ENCODE measurements at regions not wholly inside any gene's neighbourhood (a gene's known extent, or its start where the extent isn't known, plus 50 kb on each side); places are given as distances from the start of the nearest gene placed in this dataset.

DNA sequence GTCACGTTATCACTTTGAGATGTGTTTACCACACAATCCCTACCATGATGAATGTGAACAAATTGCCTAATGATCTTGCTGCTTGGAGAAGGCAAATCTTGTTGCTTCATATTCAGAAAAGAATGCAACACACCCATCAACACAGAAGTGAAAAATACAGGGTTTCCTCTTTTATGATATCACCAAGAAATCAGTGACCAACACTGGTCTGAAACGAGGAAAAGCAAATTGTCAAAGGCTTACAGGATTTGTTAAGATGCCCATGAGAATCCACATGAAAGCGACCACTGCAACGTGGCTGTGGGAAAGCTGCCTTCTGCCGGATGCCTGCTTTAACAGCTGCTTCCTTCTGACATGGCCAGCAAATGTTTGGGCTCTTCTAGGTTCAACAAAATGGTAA lies 397.6 kb upstream of the LRATD1 start:
- peaks cover 7% of the 10 kb centered on the region; the same call in 1 of the 2 replicates for H3K9me2 ChIP-seq (ENCODE audit: insufficient read depth)
- no peak overlapping the region for H3K4me2 ChIP-seq
- H3K4me1 ChIP-seq (ENCODE audit: insufficient read depth) = peaks cover 51% of the 10 kb centered on the region
- H3K27ac Mint-ChIP-seq = no peak overlapping the region
- H3K4me3 ChIP-seq = no peak overlapping the region
- peaks cover 13% of the 10 kb centered on the region; the same call in 2 of the 3 replicates for H3K36me3 Mint-ChIP-seq (ENCODE audit: low read depth)
- DNase-seq (ENCODE audit: low spot score) = no peak
- H3F3A ChIP-seq (replicated peaks; ENCODE audit: low read depth) = no peaks in the 10 kb centered on the region
- no peak overlapping the region for H3K4me3 Mint-ChIP-seq
- H3K36me3 ChIP-seq (ENCODE audit: insufficient read depth) = no peaks in the 10 kb centered on the region
- no peaks in the 10 kb centered on the region for H4K20me1 ChIP-seq (replicated peaks; ENCODE audit: insufficient read depth)
- peaks cover 33% of the 10 kb centered on the region for H3K4me1 Mint-ChIP-seq
- H2AFZ ChIP-seq = no peak overlapping the region
- H3K79me2 ChIP-seq (replicated peaks; ENCODE audit: insufficient read depth) = no peaks in the 10 kb centered on the region
- no peaks in the 10 kb centered on the region for H3K27me3 ChIP-seq (ENCODE audit: insufficient read depth)
- TF ChIP-seq ZNF114 (CRISPR knock-in tag; IDR thresholded peaks at IDR 0.05) (no peak), STAT1 (IDR thresholded peaks at IDR 0.05; ENCODE audit: unreplicated experiment) (no peak), EZH2phosphoT487 (IDR thresholded peaks at IDR 0.05; ENCODE audit: unreplicated experiment) (no peak), NANOG (IDR thresholded peaks at IDR 0.05; ENCODE audit: borderline replicate concordance) (no peak), EZH2 (IDR thresholded peaks at IDR 0.05; ENCODE audit: low read depth, unreplicated experiment) (no peak), JUNB (IDR thresholded peaks at IDR 0.05; ENCODE audit: unreplicated experiment) (no peak)
- TF ChIP-seq, protein P1, sequence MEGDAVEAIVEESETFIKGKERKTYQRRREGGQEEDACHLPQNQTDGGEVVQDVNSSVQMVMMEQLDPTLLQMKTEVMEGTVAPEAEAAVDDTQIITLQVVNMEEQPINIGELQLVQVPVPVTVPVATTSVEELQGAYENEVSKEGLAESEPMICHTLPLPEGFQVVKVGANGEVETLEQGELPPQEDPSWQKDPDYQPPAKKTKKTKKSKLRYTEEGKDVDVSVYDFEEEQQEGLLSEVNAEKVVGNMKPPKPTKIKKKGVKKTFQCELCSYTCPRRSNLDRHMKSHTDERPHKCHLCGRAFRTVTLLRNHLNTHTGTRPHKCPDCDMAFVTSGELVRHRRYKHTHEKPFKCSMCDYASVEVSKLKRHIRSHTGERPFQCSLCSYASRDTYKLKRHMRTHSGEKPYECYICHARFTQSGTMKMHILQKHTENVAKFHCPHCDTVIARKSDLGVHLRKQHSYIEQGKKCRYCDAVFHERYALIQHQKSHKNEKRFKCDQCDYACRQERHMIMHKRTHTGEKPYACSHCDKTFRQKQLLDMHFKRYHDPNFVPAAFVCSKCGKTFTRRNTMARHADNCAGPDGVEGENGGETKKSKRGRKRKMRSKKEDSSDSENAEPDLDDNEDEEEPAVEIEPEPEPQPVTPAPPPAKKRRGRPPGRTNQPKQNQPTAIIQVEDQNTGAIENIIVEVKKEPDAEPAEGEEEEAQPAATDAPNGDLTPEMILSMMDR (conservative IDR thresholded peaks at IDR 0.05; ENCODE audit: low read depth in 2 of 2) = no peak
- TF ChIP-seq, protein P2, sequence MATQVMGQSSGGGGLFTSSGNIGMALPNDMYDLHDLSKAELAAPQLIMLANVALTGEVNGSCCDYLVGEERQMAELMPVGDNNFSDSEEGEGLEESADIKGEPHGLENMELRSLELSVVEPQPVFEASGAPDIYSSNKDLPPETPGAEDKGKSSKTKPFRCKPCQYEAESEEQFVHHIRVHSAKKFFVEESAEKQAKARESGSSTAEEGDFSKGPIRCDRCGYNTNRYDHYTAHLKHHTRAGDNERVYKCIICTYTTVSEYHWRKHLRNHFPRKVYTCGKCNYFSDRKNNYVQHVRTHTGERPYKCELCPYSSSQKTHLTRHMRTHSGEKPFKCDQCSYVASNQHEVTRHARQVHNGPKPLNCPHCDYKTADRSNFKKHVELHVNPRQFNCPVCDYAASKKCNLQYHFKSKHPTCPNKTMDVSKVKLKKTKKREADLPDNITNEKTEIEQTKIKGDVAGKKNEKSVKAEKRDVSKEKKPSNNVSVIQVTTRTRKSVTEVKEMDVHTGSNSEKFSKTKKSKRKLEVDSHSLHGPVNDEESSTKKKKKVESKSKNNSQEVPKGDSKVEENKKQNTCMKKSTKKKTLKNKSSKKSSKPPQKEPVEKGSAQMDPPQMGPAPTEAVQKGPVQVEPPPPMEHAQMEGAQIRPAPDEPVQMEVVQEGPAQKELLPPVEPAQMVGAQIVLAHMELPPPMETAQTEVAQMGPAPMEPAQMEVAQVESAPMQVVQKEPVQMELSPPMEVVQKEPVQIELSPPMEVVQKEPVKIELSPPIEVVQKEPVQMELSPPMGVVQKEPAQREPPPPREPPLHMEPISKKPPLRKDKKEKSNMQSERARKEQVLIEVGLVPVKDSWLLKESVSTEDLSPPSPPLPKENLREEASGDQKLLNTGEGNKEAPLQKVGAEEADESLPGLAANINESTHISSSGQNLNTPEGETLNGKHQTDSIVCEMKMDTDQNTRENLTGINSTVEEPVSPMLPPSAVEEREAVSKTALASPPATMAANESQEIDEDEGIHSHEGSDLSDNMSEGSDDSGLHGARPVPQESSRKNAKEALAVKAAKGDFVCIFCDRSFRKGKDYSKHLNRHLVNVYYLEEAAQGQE (IDR thresholded peaks at IDR 0.05; ENCODE audit: unreplicated experiment) = no peak
- no peak for ATAC-seq
- peaks cover 4% of the 10 kb centered on the region for H3K27me3 Mint-ChIP-seq (ENCODE audit: insufficient read depth, low read depth, poor library complexity)
- no peak overlapping the region for H3K27ac ChIP-seq (ENCODE audit: low read depth)
- peaks cover 7% of the 10 kb centered on the region; the same call in 2 of the 3 replicates for H3K9me3 Mint-ChIP-seq

DNA sequence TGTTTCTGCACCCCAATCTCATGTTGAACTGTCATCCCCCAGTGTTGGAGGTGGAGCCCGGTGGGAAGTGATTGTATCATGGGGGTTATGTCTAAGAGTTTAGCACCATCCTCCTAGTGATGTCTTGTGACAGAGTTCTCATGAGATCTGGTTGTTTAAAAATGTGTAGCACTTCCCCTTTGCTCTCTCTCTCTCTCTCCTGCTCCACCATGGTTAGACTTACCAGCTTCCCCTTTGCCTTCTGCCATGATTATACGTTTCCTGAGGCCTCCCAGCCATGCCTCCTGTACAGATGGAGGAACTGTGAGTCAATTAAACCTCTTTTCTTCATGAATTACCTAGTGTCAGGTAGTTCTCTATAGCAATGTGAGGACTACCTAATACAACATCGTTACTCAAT lies 396.9 kb upstream of the LRATD1 start:
- Histone ChIP-seq H3K27me3 (ENCODE audit: insufficient read depth) (no peaks in the 10 kb centered on the region), H3K4me2 (no peak overlapping the region), H3K9me2 (ENCODE audit: insufficient read depth) (peaks cover 7% of the 10 kb centered on the region; the same call in 1 of the 2 replicates), H3K79me2 (replicated peaks; ENCODE audit: insufficient read depth) (no peaks in the 10 kb centered on the region), H4K20me1 (replicated peaks; ENCODE audit: insufficient read depth) (no peaks in the 10 kb centered on the region), H3K36me3 (ENCODE audit: insufficient read depth) (no peaks in the 10 kb centered on the region), H2AFZ (no peak overlapping the region), H3K4me1 (ENCODE audit: insufficient read depth) (peaks cover 50% of the 10 kb centered on the region), H3F3A (replicated peaks; ENCODE audit: low read depth) (no peaks in the 10 kb centered on the region), H3K4me3 (no peak overlapping the region), H3K27ac (ENCODE audit: low read depth) (no peak overlapping the region)
- Mint-ChIP-seq H3K4me3 (no peak overlapping the region), H3K27ac (no peak overlapping the region), H3K27me3 (ENCODE audit: insufficient read depth, low read depth, poor library complexity) (peaks cover 2% of the 10 kb centered on the region), H3K36me3 (ENCODE audit: low read depth) (peaks cover 6% of the 10 kb centered on the region; the same call in 2 of the 3 replicates), H3K9me3 (peaks cover under 1% of the 10 kb centered on the region; the same call in 1 of the 3 replicates), H3K4me1 (peaks cover 30% of the 10 kb centered on the region)
- TF ChIP-seq CREB1 (CRISPR knock-in tag; IDR thresholded peaks at IDR 0.05; ENCODE audit: low read depth) = no peak
- TF ChIP-seq EZH2 (IDR thresholded peaks at IDR 0.05; ENCODE audit: low read depth, unreplicated experiment) = no peak
- TF ChIP-seq, protein P1 (conservative IDR thresholded peaks at IDR 0.05; ENCODE audit: low read depth in 2 of 2) = no peak
- TF ChIP-seq ZNF114 (CRISPR knock-in tag; IDR thresholded peaks at IDR 0.05) = no peak
- TF ChIP-seq, protein P3, sequence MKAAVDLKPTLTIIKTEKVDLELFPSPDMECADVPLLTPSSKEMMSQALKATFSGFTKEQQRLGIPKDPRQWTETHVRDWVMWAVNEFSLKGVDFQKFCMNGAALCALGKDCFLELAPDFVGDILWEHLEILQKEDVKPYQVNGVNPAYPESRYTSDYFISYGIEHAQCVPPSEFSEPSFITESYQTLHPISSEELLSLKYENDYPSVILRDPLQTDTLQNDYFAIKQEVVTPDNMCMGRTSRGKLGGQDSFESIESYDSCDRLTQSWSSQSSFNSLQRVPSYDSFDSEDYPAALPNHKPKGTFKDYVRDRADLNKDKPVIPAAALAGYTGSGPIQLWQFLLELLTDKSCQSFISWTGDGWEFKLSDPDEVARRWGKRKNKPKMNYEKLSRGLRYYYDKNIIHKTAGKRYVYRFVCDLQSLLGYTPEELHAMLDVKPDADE (IDR thresholded peaks at IDR 0.05) = no peak
- no peak for DNase-seq (ENCODE audit: low spot score)
- no peak for ATAC-seq
